K562 (cell line): ENCODE measurements at regions not wholly inside any gene's neighbourhood (a gene's known extent, or its start where the extent isn't known, plus 50 kb on each side); places are given as distances from the start of the nearest gene placed in this dataset.

ENCODE experiments used
- ATF1 ChIP-seq, 2 experiments: fragments of 450-650 bp in 1 of 2; IDR thresholded peaks; 2 replicates each; pipeline ENCODE4 v1.6.1; 2016; ENCODE audit warnings: missing compliant biosample characterization in 1 of 2, missing genetic modification characterization in 1 of 2
- CHD4 ChIP-seq: fragments of 200-600 bp; sonication (generic); IDR thresholded peaks from 3 replicates; pipeline ENCODE4 v1.6.1; 2012; ENCODE audit warnings: low read depth, mild to moderate bottlenecking, mixed read lengths, low read length, inconsistent platforms; ENCODE audit not compliant: insufficient read depth, insufficient replicate concordance, poor library complexity, severe bottlenecking
- EZH2 ChIP-seq: IDR thresholded peaks from 2 replicates; pipeline ENCODE4 v1.6.1; 2012; ENCODE audit warnings: low read depth, mild to moderate bottlenecking, inconsistent platforms, low read length, borderline replicate concordance
- POLR2A ChIP-seq: fragments of 450-650 bp; conservative IDR thresholded peaks from 2 replicates; pipeline ENCODE4 v1.6.1; 2016
- RFX5 ChIP-seq: IDR thresholded peaks from 2 replicates; pipeline ENCODE4 v1.6.1; 2011; ENCODE audit warnings: low read depth, mild to moderate bottlenecking, improper control_type of control experiment, low read length
- SUPT5H ChIP-seq: fragments of 450-650 bp; IDR thresholded peaks from 2 replicates; pipeline ENCODE4 v1.6.1; 2016
- TARDBP ChIP-seq: fragments of 450-650 bp; IDR thresholded peaks from 2 replicates; pipeline ENCODE4 v1.6.1; 2016
- YY1 ChIP-seq, 3 experiments: IDR thresholded peaks; 2 replicates each; pipeline ENCODE4 v1.6.1; 2011; ENCODE audit warnings: low read length in 2 of 3, mild to moderate bottlenecking in 2 of 3, moderate library complexity in 2 of 3, borderline replicate concordance in 1 of 3, control low read depth in 1 of 3, low read depth in 1 of 3; ENCODE audit not compliant: insufficient read depth in 3 of 3, insufficient replicate concordance in 2 of 3, control insufficient read depth in 1 of 3, insufficient read length in 1 of 3; ENCODE audit errors: extremely low read depth in 1 of 3
- ZBTB49 ChIP-seq: sonication (generic); formaldehyde crosslinking; IDR thresholded peaks from 2 replicates; pipeline ENCODE4 v1.8.0; 2022; ENCODE audit warnings: missing genetic modification reagents, mild to moderate bottlenecking, borderline replicate concordance
- ZZZ3 ChIP-seq: fragments of 450-650 bp; IDR thresholded peaks from 2 replicates; pipeline ENCODE4 v1.6.1; 2016; ENCODE audit warnings: antibody characterized with exemption, mild to moderate bottlenecking, moderate library complexity
- TF ChIP-seq, protein P1 (sequence below), 3 experiments: IDR thresholded peaks in 2 of 3; conservative IDR thresholded peaks in 1 of 3; 2 replicates each; pipeline ENCODE4 v1.5.1; 2011 to 2012; ENCODE audit warnings: low read length in 3 of 3, mild to moderate bottlenecking in 3 of 3, control low read depth in 2 of 3, improper control_type of control experiment in 1 of 3, inconsistent platforms in 1 of 3, low read depth in 1 of 3, mixed read lengths in 1 of 3, moderate library complexity in 1 of 3; ENCODE audit not compliant: insufficient read depth in 2 of 3
- TF ChIP-seq, protein P2 (sequence below): fragments of 450-650 bp; IDR thresholded peaks from 2 replicates; pipeline ENCODE4 v1.6.1; 2016; ENCODE audit warnings: low read depth

DNA sequence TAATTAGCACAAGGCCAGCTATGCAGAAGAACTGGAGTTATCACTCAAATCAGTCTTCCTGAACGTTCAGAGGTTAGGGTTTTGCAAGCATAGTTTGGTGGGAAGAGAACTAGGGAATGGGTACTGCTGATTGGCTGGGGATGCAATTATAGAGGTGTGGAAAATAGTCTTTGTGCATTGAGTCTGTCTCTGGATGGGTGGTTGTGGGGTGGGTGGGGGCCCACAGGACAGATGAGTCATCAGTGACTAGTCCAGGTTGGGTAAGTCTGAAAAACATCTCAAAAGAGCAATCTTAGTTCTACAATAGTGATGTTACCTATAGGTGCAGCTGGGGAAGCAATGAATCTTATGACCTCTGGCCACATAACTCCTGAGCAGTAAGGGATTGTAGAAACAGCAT lies 89.7 kb upstream of the HMCN1 start:
- TF ChIP-seq SUPT5H (no peak), TARDBP (no peak), EZH2 (no peak), YY1 (IDR thresholded peaks at IDR 0.05; ENCODE audit: borderline replicate concordance in 1 of 3, control insufficient read depth in 1 of 3, extremely low read depth in 1 of 3, insufficient read depth in 3 of 3, insufficient read length in 1 of 3, insufficient replicate concordance in 2 of 3, low read depth in 1 of 3, low read length in 2 of 3) (no peak), ZBTB49 (no peak), ATF1 (CRISPR knock-in tag; IDR thresholded peaks at IDR 0.05) (no peak), ATF1 (tag; IDR thresholded peaks at IDR 0.05) (no peak), RFX5 (no peak), CHD4 (no peak), POLR2A (no peak), ZZZ3 (no peak)
- TF ChIP-seq, protein P1, sequence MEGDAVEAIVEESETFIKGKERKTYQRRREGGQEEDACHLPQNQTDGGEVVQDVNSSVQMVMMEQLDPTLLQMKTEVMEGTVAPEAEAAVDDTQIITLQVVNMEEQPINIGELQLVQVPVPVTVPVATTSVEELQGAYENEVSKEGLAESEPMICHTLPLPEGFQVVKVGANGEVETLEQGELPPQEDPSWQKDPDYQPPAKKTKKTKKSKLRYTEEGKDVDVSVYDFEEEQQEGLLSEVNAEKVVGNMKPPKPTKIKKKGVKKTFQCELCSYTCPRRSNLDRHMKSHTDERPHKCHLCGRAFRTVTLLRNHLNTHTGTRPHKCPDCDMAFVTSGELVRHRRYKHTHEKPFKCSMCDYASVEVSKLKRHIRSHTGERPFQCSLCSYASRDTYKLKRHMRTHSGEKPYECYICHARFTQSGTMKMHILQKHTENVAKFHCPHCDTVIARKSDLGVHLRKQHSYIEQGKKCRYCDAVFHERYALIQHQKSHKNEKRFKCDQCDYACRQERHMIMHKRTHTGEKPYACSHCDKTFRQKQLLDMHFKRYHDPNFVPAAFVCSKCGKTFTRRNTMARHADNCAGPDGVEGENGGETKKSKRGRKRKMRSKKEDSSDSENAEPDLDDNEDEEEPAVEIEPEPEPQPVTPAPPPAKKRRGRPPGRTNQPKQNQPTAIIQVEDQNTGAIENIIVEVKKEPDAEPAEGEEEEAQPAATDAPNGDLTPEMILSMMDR (IDR thresholded peaks at IDR 0.05 in 2 of 3, conservative IDR thresholded peaks at IDR 0.05 in 1 of 3; ENCODE audit: insufficient read depth in 2 of 3, low read depth in 1 of 3, low read length in 3 of 3), result no peak
- TF ChIP-seq, protein P2, sequence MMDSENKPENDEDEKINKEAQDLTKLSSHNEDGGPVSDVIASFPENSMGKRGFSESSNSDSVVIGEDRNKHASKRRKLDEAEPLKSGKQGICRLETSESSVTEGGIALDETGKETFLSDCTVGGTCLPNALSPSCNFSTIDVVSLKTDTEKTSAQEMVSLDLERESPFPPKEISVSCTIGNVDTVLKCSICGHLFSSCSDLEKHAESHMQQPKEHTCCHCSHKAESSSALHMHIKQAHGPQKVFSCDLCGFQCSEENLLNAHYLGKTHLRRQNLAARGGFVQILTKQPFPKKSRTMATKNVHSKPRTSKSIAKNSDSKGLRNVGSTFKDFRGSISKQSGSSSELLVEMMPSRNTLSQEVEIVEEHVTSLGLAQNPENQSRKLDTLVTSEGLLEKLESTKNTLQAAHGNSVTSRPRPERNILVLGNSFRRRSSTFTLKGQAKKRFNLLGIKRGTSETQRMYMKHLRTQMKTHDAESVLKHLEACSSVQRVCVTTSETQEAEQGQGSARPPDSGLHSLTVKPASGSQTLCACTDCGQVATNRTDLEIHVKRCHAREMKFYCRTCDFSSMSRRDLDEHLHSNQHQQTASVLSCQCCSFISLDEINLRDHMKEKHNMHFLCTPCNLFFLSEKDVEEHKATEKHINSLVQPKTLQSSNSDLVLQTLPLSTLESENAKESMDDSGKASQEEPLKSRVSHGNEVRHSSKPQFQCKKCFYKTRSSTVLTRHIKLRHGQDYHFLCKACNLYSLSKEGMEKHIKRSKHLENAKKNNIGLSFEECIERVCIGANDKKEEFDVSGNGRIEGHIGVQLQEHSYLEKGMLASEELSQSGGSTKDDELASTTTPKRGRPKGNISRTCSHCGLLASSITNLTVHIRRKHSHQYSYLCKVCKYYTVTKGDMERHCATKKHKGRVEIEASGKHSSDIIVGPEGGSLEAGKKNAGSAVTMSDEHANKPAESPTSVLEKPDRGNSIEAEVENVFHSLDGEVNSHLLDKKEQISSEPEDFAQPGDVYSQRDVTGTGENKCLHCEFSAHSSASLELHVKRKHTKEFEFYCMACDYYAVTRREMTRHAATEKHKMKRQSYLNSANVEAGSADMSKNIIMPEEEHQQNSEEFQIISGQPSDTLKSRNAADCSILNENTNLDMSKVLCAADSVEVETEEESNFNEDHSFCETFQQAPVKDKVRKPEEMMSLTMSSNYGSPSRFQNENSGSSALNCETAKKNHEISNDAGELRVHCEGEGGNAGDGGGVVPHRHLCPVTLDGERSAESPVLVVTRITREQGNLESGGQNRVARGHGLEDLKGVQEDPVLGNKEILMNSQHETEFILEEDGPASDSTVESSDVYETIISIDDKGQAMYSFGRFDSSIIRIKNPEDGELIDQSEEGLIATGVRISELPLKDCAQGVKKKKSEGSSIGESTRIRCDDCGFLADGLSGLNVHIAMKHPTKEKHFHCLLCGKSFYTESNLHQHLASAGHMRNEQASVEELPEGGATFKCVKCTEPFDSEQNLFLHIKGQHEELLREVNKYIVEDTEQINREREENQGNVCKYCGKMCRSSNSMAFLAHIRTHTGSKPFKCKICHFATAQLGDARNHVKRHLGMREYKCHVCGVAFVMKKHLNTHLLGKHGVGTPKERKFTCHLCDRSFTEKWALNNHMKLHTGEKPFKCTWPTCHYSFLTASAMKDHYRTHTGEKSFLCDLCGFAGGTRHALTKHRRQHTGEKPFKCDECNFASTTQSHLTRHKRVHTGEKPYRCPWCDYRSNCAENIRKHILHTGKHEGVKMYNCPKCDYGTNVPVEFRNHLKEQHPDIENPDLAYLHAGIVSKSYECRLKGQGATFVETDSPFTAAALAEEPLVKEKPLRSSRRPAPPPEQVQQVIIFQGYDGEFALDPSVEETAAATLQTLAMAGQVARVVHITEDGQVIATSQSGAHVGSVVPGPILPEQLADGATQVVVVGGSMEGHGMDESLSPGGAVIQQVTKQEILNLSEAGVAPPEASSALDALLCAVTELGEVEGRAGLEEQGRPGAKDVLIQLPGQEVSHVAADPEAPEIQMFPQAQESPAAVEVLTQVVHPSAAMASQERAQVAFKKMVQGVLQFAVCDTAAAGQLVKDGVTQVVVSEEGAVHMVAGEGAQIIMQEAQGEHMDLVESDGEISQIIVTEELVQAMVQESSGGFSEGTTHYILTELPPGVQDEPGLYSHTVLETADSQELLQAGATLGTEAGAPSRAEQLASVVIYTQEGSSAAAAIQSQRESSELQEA, result no peak
